ENCODE measurements at regions not wholly inside any gene's neighbourhood (a gene's known extent, or its start where the extent isn't known, plus 50 kb on each side); places are given as distances from the start of the nearest gene placed in this dataset.

- no peak for TF ChIP-seq CTCF (IDR thresholded peaks at IDR 0.05)
Observed at GRCh38 chr2:142525720-142526119, 351.7 kb upstream of the KYNU start.

GRCh38 chr2:142521492-142521891, 356.0 kb upstream of the KYNU start:
- no peak for TF ChIP-seq CTCF (IDR thresholded peaks at IDR 0.05)

GRCh38 chr2:142515493-142515892, 362.0 kb upstream of the KYNU start:
- no peak for TF ChIP-seq CTCF (IDR thresholded peaks at IDR 0.05)

GRCh38 chr2:142509401-142509800, 368.1 kb upstream of the KYNU start:
- TF ChIP-seq CTCF (IDR thresholded peaks at IDR 0.05) = no peak

GRCh38 chr2:142504754-142505153, 372.7 kb upstream of the KYNU start:
- no peak for TF ChIP-seq CTCF (IDR thresholded peaks at IDR 0.05)

GRCh38 chr2:142502402-142502801, 371.6 kb upstream of the LRP1B start:
- TF ChIP-seq CTCF (IDR thresholded peaks at IDR 0.05) = no peak

GRCh38 chr2:142495141-142495540, 364.3 kb upstream of the LRP1B start:
- no peak for TF ChIP-seq CTCF (IDR thresholded peaks at IDR 0.05)

GRCh38 chr2:142484111-142484510, 353.3 kb upstream of the LRP1B start:
- TF ChIP-seq CTCF (IDR thresholded peaks at IDR 0.05) = no peak

Measured in LNCAP (cell line).